Adrenal gland (tissue), 9 donors: ENCODE measurements at regions not wholly inside any gene's neighbourhood (a gene's known extent, or its start where the extent isn't known, plus 50 kb on each side); places are given as distances from the start of the nearest gene placed in this dataset.

Source experiments
- DNase-seq, 7 donors: peaks; one replicate each; pipeline ENCODE4 v3.0.0-alpha.2; 2019 to 2020
- H3K27ac ChIP-seq, 5 donors: fragments of 200-600 bp; sonication (generic) in 4 of 5; 1 replicate in 3 of 5; 2 replicates in 2 of 5; pipeline versions ENCODE4 v1.5.1 to v1.8.0; 2016 to 2020; ENCODE audit warnings: mild to moderate bottlenecking in 1 of 5
- H3K27me3 ChIP-seq: fragments of 200-600 bp; 2 replicates; pipeline ENCODE4 v1.8.0; 2021
- H3K36me3 ChIP-seq, 2 donors: fragments of 200-600 bp; replicated peaks in 1 of 2; 1 replicate in 1 of 2; 2 replicates in 1 of 2; pipeline versions ENCODE4 v1.5.1 to v1.8.0; 2018 to 2022
- H3K4me1 ChIP-seq, 2 donors: fragments of 200-600 bp; replicated peaks in 1 of 2; 1 replicate in 1 of 2; 2 replicates in 1 of 2; pipeline versions ENCODE4 v1.5.1 to v1.8.0; 2018 to 2021
- H3K4me3 ChIP-seq, 4 donors: fragments of 200-600 bp; sonication (generic) in 3 of 4; one replicate each; pipeline ENCODE4 v1.5.1; 2016 to 2018
- H3K9me3 ChIP-seq, 3 donors: fragments of 200-600 bp; sonication (generic) in 1 of 3; replicated peaks in 1 of 3; 1 replicate in 2 of 3; 2 replicates in 1 of 3; pipeline versions ENCODE4 v1.5.1 to v1.8.0; 2016 to 2021
- POLR2A ChIP-seq, 2 donors: fragments of 450-650 bp; IDR thresholded peaks; one replicate each; pipeline ENCODE4 v1.6.1; 2017; ENCODE audit warnings: antibody characterized with exemption in 2 of 2, mild to moderate bottlenecking in 2 of 2, moderate library complexity in 1 of 2
- WGBS, 4 donors: extraction: QIAGEN DNeasy Blood & Tissue Kit in 2 of 4; methylation state at CpG; one replicate each; pipeline versions ENCODE4 v1.1.5 to v1.1.7; 2013 to 2017; 5-methylcytosine and 5-hydroxymethylcytosine counted together
- intact Hi-C, 2 donors: fragments of 100-400 bp; cut with DNase I; formaldehyde crosslinking; loops; one replicate each; pipeline versions ENCODE4 v1.14.1 to v1.15.0; 2022 to 2023
- TF ChIP-seq, protein P1 (sequence below), 6 experiments: fragments of 450-650 bp in 4 of 6; fragments of 200-600 bp in 2 of 6; sonication (generic) in 1 of 6; IDR thresholded peaks; 1 replicate in 5 of 6; 2 replicates in 1 of 6; pipeline versions ENCODE4 v1.5.1 to v1.8.0; 2016 to 2021; ENCODE audit warnings: antibody characterized with exemption in 6 of 6, mild to moderate bottlenecking in 2 of 6, moderate library complexity in 1 of 6
- donor health status: healthy with polysubstance abuse.
- donor health status: Bipolar disorder and iron deficiency.
- donor health status: DM: yes; HTN: yes; CAD: no.
- donor health status: DM: no; HTN: no; CAD: no.
- donor health status: DM: no; HTN: no; CAD: no.

- intact Hi-C loops: no loop called here
- no peaks in the 10 kb centered on the region for H3K4me1 ChIP-seq
- TF ChIP-seq, protein P1, sequence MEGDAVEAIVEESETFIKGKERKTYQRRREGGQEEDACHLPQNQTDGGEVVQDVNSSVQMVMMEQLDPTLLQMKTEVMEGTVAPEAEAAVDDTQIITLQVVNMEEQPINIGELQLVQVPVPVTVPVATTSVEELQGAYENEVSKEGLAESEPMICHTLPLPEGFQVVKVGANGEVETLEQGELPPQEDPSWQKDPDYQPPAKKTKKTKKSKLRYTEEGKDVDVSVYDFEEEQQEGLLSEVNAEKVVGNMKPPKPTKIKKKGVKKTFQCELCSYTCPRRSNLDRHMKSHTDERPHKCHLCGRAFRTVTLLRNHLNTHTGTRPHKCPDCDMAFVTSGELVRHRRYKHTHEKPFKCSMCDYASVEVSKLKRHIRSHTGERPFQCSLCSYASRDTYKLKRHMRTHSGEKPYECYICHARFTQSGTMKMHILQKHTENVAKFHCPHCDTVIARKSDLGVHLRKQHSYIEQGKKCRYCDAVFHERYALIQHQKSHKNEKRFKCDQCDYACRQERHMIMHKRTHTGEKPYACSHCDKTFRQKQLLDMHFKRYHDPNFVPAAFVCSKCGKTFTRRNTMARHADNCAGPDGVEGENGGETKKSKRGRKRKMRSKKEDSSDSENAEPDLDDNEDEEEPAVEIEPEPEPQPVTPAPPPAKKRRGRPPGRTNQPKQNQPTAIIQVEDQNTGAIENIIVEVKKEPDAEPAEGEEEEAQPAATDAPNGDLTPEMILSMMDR (IDR thresholded peaks at IDR 0.05): no peak
- TF ChIP-seq POLR2A (IDR thresholded peaks at IDR 0.05): no peak
- no peaks in the 10 kb centered on the region for H3K27me3 ChIP-seq
- H3K9me3 ChIP-seq: no peaks in the 10 kb centered on the region
- no peak overlapping the region for H3K27ac ChIP-seq
- no peaks in the 10 kb centered on the region for H3K36me3 ChIP-seq
- 78 to 83% (median 81%) methylated on average over 4 to 5 of the region's 5 CpGs; no CpG with 5 or more reads in 1 of the 4 donors for WGBS, 4 donors
- no peak for DNase-seq
- H3K4me3 ChIP-seq: no peak overlapping the region
These were observed 416.6 kb upstream of the SULF2 start for GRCh38 chr20:48201885-48202284.

DNA sequence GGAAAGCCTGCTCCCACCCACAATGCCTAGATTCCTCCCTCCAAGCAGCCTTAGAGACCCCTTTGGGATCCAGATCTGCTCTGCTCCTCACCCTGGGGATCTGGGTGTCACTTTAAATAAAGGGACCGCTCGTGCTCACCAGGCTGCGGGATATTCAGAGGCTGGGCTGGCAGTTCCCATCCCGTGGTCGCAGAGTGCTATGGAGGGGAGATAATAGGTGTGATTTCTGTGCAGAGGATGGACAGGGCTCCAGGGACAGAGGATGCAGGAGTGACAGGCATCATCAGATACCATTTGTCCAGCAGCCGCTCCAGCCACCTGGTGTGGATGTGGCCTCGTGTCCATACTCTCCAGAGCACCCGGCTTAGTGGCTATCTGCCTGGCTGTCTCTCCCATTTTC is 415.9 kb upstream of the SULF2 start:
- H3K36me3 ChIP-seq: no peaks in the 10 kb centered on the region
- DNase-seq: no peak
- intact Hi-C loops: no loop called here
- H3K27ac ChIP-seq: no peak overlapping the region
- no peaks in the 10 kb centered on the region for H3K9me3 ChIP-seq
- H3K27me3 ChIP-seq: no peaks in the 10 kb centered on the region
- 75 to 90% (median 84%) methylated on average over 3 to 8 of the region's 8 CpGs for WGBS, 4 donors
- no peaks in the 10 kb centered on the region for H3K4me1 ChIP-seq
- no peak for TF ChIP-seq POLR2A (IDR thresholded peaks at IDR 0.05)
- TF ChIP-seq, protein P1 (IDR thresholded peaks at IDR 0.05): no peak
- no peak overlapping the region for H3K4me3 ChIP-seq

DNA sequence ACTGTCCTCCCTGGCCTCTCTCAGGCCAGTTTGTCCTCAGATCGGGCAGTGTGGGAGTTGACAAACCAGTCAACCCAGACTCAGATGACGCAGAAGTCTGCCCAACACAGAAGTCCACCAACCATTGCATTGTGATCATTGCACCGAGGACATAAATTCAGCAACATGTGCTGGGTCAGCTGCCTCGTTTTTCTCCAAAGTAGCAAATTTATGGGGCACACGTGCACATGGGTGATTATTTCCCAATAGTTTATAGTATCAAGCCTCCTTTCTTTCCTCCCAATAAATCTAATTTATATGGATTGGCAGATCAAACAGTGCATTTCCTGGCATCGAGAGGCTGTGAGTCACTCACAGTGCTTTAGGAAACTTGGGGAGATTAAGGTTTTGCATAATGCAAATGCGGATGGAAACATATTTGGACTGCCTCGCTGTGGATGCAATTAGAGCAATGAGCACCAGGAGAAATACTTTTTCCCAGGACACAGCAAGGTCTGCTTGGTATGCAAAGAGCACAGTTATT is 413.7 kb upstream of the SULF2 start:
- WGBS, 4 donors: 66 to 82% (median 73%) methylated on average over 8 of the region's 8 CpGs
- TF ChIP-seq POLR2A (IDR thresholded peaks at IDR 0.05): no peak
- TF ChIP-seq, protein P1 (IDR thresholded peaks at IDR 0.05): no peak
- intact Hi-C loops: no loop called here
- no peak for DNase-seq
- H3K9me3 ChIP-seq: no peaks in the 10 kb centered on the region
- H3K27ac ChIP-seq: no peak overlapping the region
- no peaks in the 10 kb centered on the region for H3K4me1 ChIP-seq
- no peaks in the 10 kb centered on the region for H3K36me3 ChIP-seq
- no peak overlapping the region for H3K4me3 ChIP-seq
- H3K27me3 ChIP-seq: no peaks in the 10 kb centered on the region

DNA sequence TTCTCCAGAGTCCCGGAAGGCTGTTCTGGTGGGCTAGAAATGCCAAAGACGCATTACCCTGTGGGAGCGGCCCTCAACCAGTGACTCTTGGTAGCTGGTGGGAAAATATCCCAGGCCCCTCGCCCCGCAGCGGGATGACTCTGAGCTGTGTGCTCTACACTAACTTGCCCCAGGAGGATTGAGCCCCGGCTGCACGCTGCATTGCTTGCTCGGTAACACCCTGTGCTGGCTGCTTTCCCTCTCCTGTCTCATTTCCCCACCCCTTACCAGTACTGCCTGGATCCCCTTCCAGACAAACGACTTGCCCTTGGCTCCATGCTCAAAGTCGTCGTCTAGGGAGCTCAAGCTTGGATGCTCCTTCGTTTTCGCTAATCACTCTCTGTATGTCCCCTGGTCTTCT is 411.8 kb upstream of the SULF2 start:
- Histone ChIP-seq H3K4me1 (no peaks in the 10 kb centered on the region), H3K36me3 (no peaks in the 10 kb centered on the region), H3K27me3 (no peaks in the 10 kb centered on the region), H3K4me3 (no peak overlapping the region), H3K27ac (no peak overlapping the region), H3K9me3 (no peaks in the 10 kb centered on the region)
- TF ChIP-seq POLR2A (IDR thresholded peaks at IDR 0.05): no peak
- TF ChIP-seq, protein P1 (IDR thresholded peaks at IDR 0.05): no peak
- intact Hi-C loops: no loop called here
- no peak for DNase-seq
- 76 to 93% (median 83%) methylated on average over 8 to 14 of the region's 14 CpGs for WGBS, 4 donors
